Stimulated activated CD4-positive, alpha-beta T cell treated with anti-CD3 and anti-CD28 coated beads, TNF-alpha, amount 100 ng/mL, for 1 hour (primary cell): ENCODE measurements at regions not wholly inside any gene's neighbourhood (a gene's known extent, or its start where the extent isn't known, plus 50 kb on each side); places are given as distances from the start of the nearest gene placed in this dataset.

Experiments used
- DNase-seq, 3 donors: peaks; one replicate each; pipeline ENCODE4 v3.0.0-alpha.2; 2020; ENCODE audit warnings: low read depth in 3 of 3, low spot score in 1 of 3

DNA sequence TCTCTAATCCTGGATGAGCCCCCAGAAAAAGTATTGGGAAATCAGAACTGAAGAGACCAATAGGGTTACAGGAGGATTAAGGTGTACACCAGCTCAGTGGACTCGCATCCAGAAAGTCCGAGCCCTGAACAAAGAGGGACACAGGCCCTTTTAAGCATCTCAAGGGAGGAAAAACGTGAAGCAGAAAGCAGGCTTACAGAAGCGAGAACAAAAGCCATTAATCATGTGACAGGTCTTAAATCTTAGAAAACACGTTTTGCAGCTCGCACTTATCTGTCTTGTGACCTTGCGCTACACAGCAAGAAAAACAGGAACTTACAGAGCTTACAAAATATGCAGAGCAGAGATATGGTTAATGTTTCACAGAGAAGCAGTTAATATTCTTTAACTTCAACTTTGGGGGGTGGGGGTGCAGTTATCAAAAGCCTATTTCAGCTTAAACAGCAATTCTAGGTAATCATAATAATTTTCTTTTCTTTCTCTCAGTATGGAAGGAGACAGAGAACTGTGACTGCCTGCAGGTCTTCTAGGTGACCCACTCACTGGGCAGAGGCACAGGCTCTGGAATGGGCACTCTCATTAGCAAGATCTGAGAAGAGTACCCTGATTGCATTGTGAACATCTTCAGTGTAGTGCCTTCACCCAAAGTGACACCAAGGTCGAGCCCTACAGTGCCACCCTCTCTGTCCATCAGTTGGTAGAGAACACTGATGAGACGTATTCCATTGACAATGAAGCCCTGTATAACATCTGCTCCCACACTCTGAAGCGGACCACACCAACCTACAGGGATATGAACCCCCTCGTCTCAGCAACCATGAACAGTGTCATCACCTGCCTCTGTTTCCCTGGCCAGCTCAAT, 65.0 kb upstream of the MOCS1 start:
- DNase-seq, result no peak

DNA sequence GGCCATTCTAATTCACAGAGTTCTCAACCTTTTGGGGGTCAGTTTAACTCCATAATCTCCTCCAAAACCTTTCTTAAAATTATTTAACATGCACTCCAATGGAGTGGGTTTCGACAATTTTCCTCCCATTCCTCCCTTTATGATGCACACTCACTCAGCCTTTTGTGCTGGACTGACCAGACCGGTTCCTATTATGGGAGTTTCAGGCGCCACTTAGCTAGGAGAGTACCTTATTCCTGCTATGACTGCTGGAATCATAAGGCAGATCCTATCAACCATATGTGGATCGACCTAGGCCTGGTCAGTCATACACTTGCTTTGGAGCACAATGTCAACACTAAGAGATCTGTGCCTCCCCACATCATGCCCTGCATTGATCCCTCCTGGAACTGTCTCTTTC, 63.9 kb upstream of the MOCS1 start:
- DNase-seq, result no peak

- DNase-seq, result no peak
Observed at GRCh38 chr6:39997101-39997635, 62.9 kb upstream of the MOCS1 start.

GRCh38 chr6:39995633-39996032, 61.4 kb upstream of the MOCS1 start:
- DNase-seq, result no peak

DNA sequence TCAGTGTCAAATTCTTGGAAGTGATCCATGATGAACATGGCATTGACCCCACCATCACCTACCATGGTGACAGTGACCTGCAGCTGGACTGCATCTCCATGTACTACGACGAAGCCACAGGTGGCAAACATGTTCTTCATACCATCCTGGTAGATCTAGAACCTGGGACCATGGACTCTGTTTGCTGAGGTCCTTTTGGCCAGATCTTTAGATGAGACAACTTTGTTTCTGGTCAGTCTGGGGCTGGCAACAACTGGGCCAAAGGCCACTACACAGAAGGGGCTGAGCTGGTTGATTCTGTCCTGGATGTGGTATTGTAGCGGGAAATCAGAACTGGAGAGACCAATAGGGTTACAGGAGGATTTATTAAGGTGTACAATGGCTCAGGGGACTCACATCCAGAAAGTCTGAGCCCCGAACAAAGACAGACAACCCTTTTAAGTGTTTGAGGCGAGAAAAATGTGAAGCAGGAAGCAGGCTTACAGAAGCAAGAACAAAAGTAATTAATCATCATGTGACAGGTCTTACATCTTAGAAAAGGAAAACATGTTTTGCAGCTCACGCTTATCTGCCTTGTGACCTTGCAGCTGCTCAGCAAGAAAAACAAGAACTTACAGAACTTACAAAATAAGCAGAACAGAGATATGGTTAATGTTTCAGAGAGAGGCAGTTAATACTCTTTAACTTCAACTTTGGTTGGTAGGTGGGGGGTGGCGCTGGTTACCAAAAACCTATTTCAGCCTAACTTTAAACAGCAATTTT, 58.8 kb upstream of the MOCS1 start:
- DNase-seq, result no peak
